ENCODE measurements at regions not wholly inside any gene's neighbourhood (a gene's known extent, or its start where the extent isn't known, plus 50 kb on each side); places are given as distances from the start of the nearest gene placed in this dataset.

GRCh38 chr11:26792941-26793340, 71.1 kb upstream of the SLC5A12 start:
- H3K9me3 ChIP-seq, result no peaks in the 10 kb centered on the region
- no peaks in the 10 kb centered on the region for H3K27me3 ChIP-seq (replicated peaks in 1 of 7)
- DNase-seq, result no peak
- H3K36me3 ChIP-seq, result no peaks in the 10 kb centered on the region
- intact Hi-C loops (cut with DNase I; ENCODE audit: low total_unique reads), result no loop called here
- no peak overlapping the region for H3K4me3 ChIP-seq
- no peak overlapping the region for H3K27ac ChIP-seq
- no peaks in the 10 kb centered on the region for H3K4me1 ChIP-seq
- TF ChIP-seq CTCF (IDR thresholded peaks at IDR 0.05 in 8 of 11, conservative IDR thresholded peaks at IDR 0.05 in 3 of 11), result no peak
- no peak for TF ChIP-seq POLR2AphosphoS5 (IDR thresholded peaks at IDR 0.05)
- TF ChIP-seq POLR2A (IDR thresholded peaks at IDR 0.05), result no peak

GRCh38 chr11:26793487-26793886, 71.6 kb upstream of the SLC5A12 start:
- H3K4me1 ChIP-seq, result no peaks in the 10 kb centered on the region
- no peaks in the 10 kb centered on the region for H3K27me3 ChIP-seq (replicated peaks in 1 of 7)
- H3K27ac ChIP-seq, result no peak overlapping the region
- H3K4me3 ChIP-seq, result no peak overlapping the region
- H3K9me3 ChIP-seq, result no peaks in the 10 kb centered on the region
- no peak for DNase-seq
- H3K36me3 ChIP-seq, result no peaks in the 10 kb centered on the region
- WGBS, 5 donors, result 85 to 95% (median 92%) methylated on average over 3 of the region's 3 CpGs
- intact Hi-C loops (cut with DNase I; ENCODE audit: low total_unique reads), result no loop called here
- no peak for TF ChIP-seq POLR2A (IDR thresholded peaks at IDR 0.05)

GRCh38 chr11:26801601-26802000, 79.7 kb upstream of the SLC5A12 start:
- H3K9me3 ChIP-seq, result peaks cover 0 to 12% (median 10%) of the 10 kb centered on the region in 8 donors
- no peaks in the 10 kb centered on the region for H3K27me3 ChIP-seq (replicated peaks in 1 of 7)
- WGBS, 5 donors, result 89 to 98% (median 93%) methylated on average over 1 of the region's 1 CpG
- intact Hi-C loops (cut with DNase I; ENCODE audit: low total_unique reads), result no loop called here
- H3K4me1 ChIP-seq, result no peaks in the 10 kb centered on the region
- TF ChIP-seq POLR2AphosphoS5 (IDR thresholded peaks at IDR 0.05) (no peak), CTCF (IDR thresholded peaks at IDR 0.05 in 8 of 11, conservative IDR thresholded peaks at IDR 0.05 in 3 of 11) (no peak), POLR2A (IDR thresholded peaks at IDR 0.05) (no peak)
- no peaks in the 10 kb centered on the region for H3K36me3 ChIP-seq
- no peak overlapping the region for H3K4me3 ChIP-seq
- H3K27ac ChIP-seq, result no peak overlapping the region
- DNase-seq, result no peak

GRCh38 chr11:26805001-26805400, 83.1 kb upstream of the SLC5A12 start:
- DNase-seq, result no peak
- TF ChIP-seq POLR2A (IDR thresholded peaks at IDR 0.05), result no peak
- no peak for TF ChIP-seq CTCF (IDR thresholded peaks at IDR 0.05 in 8 of 11, conservative IDR thresholded peaks at IDR 0.05 in 3 of 11)
- TF ChIP-seq POLR2AphosphoS5 (IDR thresholded peaks at IDR 0.05), result no peak
- Histone ChIP-seq H3K4me1 (no peaks in the 10 kb centered on the region), H3K4me3 (no peak overlapping the region), H3K9me3 (peaks cover 0 to 12% (median 10%) of the 10 kb centered on the region in 8 donors), H3K27ac (no peak overlapping the region), H3K36me3 (no peaks in the 10 kb centered on the region), H3K27me3 (replicated peaks in 1 of 7) (no peaks in the 10 kb centered on the region)
- intact Hi-C loops (cut with DNase I; ENCODE audit: low total_unique reads), result no loop called here

GRCh38 chr11:26806219-26806618, 84.4 kb upstream of the SLC5A12 start:
- no peak overlapping the region for H3K27ac ChIP-seq
- no peak for DNase-seq
- no peaks in the 10 kb centered on the region for H3K27me3 ChIP-seq (replicated peaks in 1 of 7)
- intact Hi-C loops (cut with DNase I; ENCODE audit: low total_unique reads), result no loop called here
- no peaks in the 10 kb centered on the region for H3K36me3 ChIP-seq
- no peak for TF ChIP-seq POLR2A (IDR thresholded peaks at IDR 0.05)
- no peak for TF ChIP-seq POLR2AphosphoS5 (IDR thresholded peaks at IDR 0.05)
- no peak for TF ChIP-seq CTCF (IDR thresholded peaks at IDR 0.05 in 8 of 11, conservative IDR thresholded peaks at IDR 0.05 in 3 of 11)
- WGBS, 5 donors, result 48 to 73% (median 69%) methylated on average over 1 of the region's 1 CpG
- no peaks in the 10 kb centered on the region for H3K4me1 ChIP-seq
- peaks cover 0 to 12% (median 10%) of the 10 kb centered on the region in 8 donors for H3K9me3 ChIP-seq
- no peak overlapping the region for H3K4me3 ChIP-seq

All from spleen (tissue), 11 donors.